OCI-LY7 (cell line): ENCODE measurements at regions not wholly inside any gene's neighbourhood (a gene's known extent, or its start where the extent isn't known, plus 50 kb on each side); places are given as distances from the start of the nearest gene placed in this dataset.

Experiments
- BruUV-seq: library from RNA; stranded (reverse); fragments of 400-500 nt; replicated peaks from 2 replicates; lab custom pipeline; 2021; lab: Mats Ljungman, UMichigan
- CTCF ChIA-PET: fragments of 300-600 bp; sonication (Branson Sonifier 250); formaldehyde crosslinking; loops from one replicate; lab custom pipeline; 2022; ENCODE audit warnings: antibody characterized with exemption; ENCODE audit not compliant: unreplicated experiment; lab: Charles Lee
- POLR2A ChIA-PET: fragments of 300-600 bp; sonication (Branson Sonifier 250); formaldehyde crosslinking; loops from one replicate; lab custom pipeline; 2022; ENCODE audit warnings: antibody characterized with exemption; lab: Charles Lee
- DNase-seq: peaks from one replicate; pipeline ENCODE4 v3.0.0-alpha.2; 2015; ENCODE audit warnings: low spot score
- H2AFZ ChIP-seq: fragments of 200-600 bp; sonication (generic), shearing (Covaris generic); 2 replicates; pipeline ENCODE4 v1.6.1; 2014; ENCODE audit warnings: mild to moderate bottlenecking, antibody characterized with exemption, low read length, moderate library complexity
- H3K27ac ChIP-seq: fragments of 200-600 bp; sonication (generic); 2 replicates; pipeline ENCODE4 v1.5.1; 2014; ENCODE audit warnings: mixed run types, low read depth, mild to moderate bottlenecking, moderate library complexity, low read length, inconsistent platforms; ENCODE audit not compliant: poor library complexity, severe bottlenecking
- H3K36me3 ChIP-seq: fragments of 200-600 bp; sonication (generic); 2 replicates; pipeline ENCODE4 v1.6.1; 2014; ENCODE audit warnings: mild to moderate bottlenecking, antibody characterized with exemption, low read length, moderate library complexity, mixed read lengths; ENCODE audit not compliant: insufficient read depth
- H3K4me1 ChIP-seq: fragments of 200-600 bp; sonication (generic); 2 replicates; pipeline ENCODE4 v1.5.1; 2014; ENCODE audit warnings: mild to moderate bottlenecking, low read length; ENCODE audit not compliant: insufficient read depth, poor library complexity, severe bottlenecking
- H3K4me2 ChIP-seq: fragments of 200-600 bp; sonication (generic); 2 replicates; pipeline ENCODE4 v1.6.1; 2014; ENCODE audit warnings: mild to moderate bottlenecking, low read length
- H3K4me3 ChIP-seq: fragments of 200-600 bp; sonication (generic); 2 replicates; pipeline ENCODE4 v1.5.1; 2014; ENCODE audit warnings: mild to moderate bottlenecking, low read depth, low read length; ENCODE audit not compliant: poor library complexity, severe bottlenecking
- H3K79me2 ChIP-seq: fragments of 200-600 bp; sonication (generic); 2 replicates; pipeline ENCODE4 v1.6.1; 2016; ENCODE audit warnings: low read depth, mild to moderate bottlenecking, low read length, moderate library complexity, mixed read lengths; ENCODE audit not compliant: insufficient read depth
- H3K9me2 ChIP-seq: fragments of 200-600 bp; sonication (generic); 2 replicates; pipeline ENCODE4 v1.6.1; 2016; ENCODE audit warnings: mild to moderate bottlenecking, low read length, mixed read lengths; ENCODE audit not compliant: insufficient read depth
- H3K9me3 ChIP-seq: fragments of 200-600 bp; sonication (generic); 2 replicates; pipeline ENCODE4 v1.6.1; 2014; ENCODE audit warnings: mild to moderate bottlenecking, mixed run types, low read length, mixed read lengths
- H4K20me1 ChIP-seq: fragments of 200-600 bp; sonication (generic); 2 replicates; pipeline ENCODE4 v1.6.1; 2014; ENCODE audit warnings: mild to moderate bottlenecking, antibody characterized with exemption, low read length, moderate library complexity, mixed read lengths; ENCODE audit not compliant: insufficient read depth
- CTCF ChIP-seq: fragments of 200-600 bp; sonication (generic); conservative IDR thresholded peaks from 2 replicates; pipeline ENCODE4 v1.5.1; 2014; ENCODE audit warnings: mild to moderate bottlenecking, antibody characterized with exemption, low read length, moderate library complexity, mixed read lengths
- EZH2phosphoT487 ChIP-seq: fragments of 200-600 bp; sonication (generic); IDR thresholded peaks from 2 replicates; pipeline ENCODE4 v1.6.1; 2018; ENCODE audit warnings: low read depth, borderline replicate concordance, mild to moderate bottlenecking, mixed run types, antibody characterized with exemption, low read length, moderate library complexity, mixed read lengths
- intact Hi-C: fragments of 100-400 bp; cut with micrococcal nuclease; formaldehyde crosslinking; loops from one replicate; pipeline ENCODE4 v1.10.0; 2022; ENCODE audit not compliant: unreplicated experiment

DNA sequence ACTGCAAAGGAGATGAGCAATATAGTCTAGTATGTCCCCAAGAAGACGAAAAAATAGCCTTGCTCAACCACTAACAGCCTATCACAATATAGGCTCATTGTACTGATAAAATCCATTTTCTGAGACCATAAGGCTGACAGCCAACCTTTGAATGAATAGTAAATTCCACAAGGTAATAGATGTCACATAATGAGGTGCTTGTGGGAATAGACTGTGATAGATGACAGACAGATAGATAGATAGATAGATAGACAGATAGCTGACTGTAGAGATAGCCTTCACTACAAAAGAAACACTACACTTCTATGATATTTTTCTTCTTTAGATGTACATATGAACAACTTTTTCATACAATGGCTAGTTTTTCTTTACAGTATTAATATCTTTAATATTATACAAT lies 760.3 kb upstream of the NRSN1 start:
- Histone ChIP-seq H3K36me3 (no peaks in the 10 kb centered on the region), H3K4me1 (no peaks in the 10 kb centered on the region), H3K4me3 (no peak overlapping the region), H3K4me2 (no peak overlapping the region), H4K20me1 (no peaks in the 10 kb centered on the region), H3K9me3 (no peaks in the 10 kb centered on the region), H2AFZ (no peak overlapping the region), H3K79me2 (no peaks in the 10 kb centered on the region), H3K27ac (no peak overlapping the region), H3K9me2 (no peaks in the 10 kb centered on the region)
- POLR2A ChIA-PET = interaction anchor here (0.7 kb wide), 1 partner anchor 208 kb away, joined by 3 read pairs; no protein-coding TSS in a partner anchor
- CTCF ChIA-PET = no interaction called here
- TF ChIP-seq EZH2phosphoT487 (no peak), CTCF (no peak)
- intact Hi-C loops = no loop called here
- DNase-seq = no peak
- no TSS peak for BruUV-seq

- no peak overlapping the region for H3K27ac ChIP-seq
Observed at GRCh38 chr6:23367311-23367710, 758.7 kb upstream of the NRSN1 start.

More at GRCh38 chr6:23367311-23367710, 758.7 kb upstream of the NRSN1 start:
- intact Hi-C loops = no loop called here
- H3K4me2 ChIP-seq = no peak overlapping the region
- no TSS peak for BruUV-seq
- POLR2A ChIA-PET = no interaction called here
- H3K9me3 ChIP-seq = no peaks in the 10 kb centered on the region
- no peaks in the 10 kb centered on the region for H3K79me2 ChIP-seq
- no peak overlapping the region for H2AFZ ChIP-seq
- TF ChIP-seq CTCF (no peak), EZH2phosphoT487 (no peak)
- DNase-seq = no peak
- no peaks in the 10 kb centered on the region for H3K4me1 ChIP-seq
- no peaks in the 10 kb centered on the region for H3K36me3 ChIP-seq
- CTCF ChIA-PET = no interaction called here
- no peak overlapping the region for H3K4me3 ChIP-seq
- H4K20me1 ChIP-seq = no peaks in the 10 kb centered on the region
- no peaks in the 10 kb centered on the region for H3K9me2 ChIP-seq
